HG03520 (cell line): ENCODE measurements at regions not wholly inside any gene's neighbourhood (a gene's known extent, or its start where the extent isn't known, plus 50 kb on each side); places are given as distances from the start of the nearest gene placed in this dataset.
A peak's percentile ranks its signal among the peaks of the same experiment; 100 is the strongest.
"Not testable (repeated sequence)": the region's sequence is repeated elsewhere in the genome, so short reads cannot be mapped to it uniquely, and the experiment has no call there.

ENCODE experiments used
- ATAC-seq: cut with Tn5 transposase; IDR thresholded peaks from one replicate; pipeline ENCODE4 v1.9.1; 2021; ENCODE audit warnings: mild to moderate bottlenecking, moderate library complexity; ENCODE audit not compliant: unreplicated experiment

DNA sequence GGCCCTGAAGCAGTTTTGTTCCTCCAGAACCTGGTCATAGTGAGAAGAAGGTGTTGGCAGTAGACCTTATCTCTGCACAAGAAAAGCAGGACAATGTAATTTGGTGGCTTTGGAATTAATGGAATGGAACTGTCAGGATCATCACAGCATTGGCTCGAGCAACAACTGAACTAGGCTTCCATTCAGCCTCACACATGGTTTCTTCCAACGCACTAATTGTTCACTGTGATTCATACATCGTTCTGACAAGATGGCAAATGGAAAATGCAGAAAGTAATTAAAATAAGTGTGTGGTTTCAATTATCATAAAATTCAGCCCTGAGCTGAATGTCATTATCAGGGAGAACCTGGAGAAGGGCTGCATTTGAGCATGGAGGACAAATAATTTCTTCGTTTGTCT, 80.6 kb downstream of the MFSD1 start:
- ATAC-seq: no peak

- no peak for ATAC-seq
Measured at GRCh38 chr3:158896729-158897128, 94.9 kb downstream of the MFSD1 start.

DNA sequence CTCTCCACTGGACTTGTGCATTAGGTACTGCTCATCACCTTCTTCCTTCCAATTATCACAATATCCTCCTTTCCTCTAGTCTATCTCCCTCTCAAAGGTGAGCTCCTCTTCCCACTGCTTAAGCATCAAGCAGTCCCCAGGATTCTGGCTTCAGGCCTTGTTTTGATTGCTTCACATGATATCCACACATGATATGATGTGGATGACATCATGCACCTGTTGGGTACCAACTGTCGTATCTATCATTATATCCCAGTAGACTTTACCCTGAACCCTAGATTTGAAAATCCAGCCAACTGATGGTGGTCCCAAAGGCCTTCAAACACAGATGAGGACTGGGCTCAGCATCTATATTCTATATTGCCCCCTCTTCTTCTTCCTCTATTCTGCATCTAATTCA, 104.9 kb downstream of the MFSD1 start:
- ATAC-seq: no peak

GRCh38 chr3:158908187-158908734, 106.4 kb downstream of the MFSD1 start:
- no peak for ATAC-seq

- no peak for ATAC-seq
Measured at GRCh38 chr3:158909870-158910269, 108.0 kb downstream of the MFSD1 start.

- no peak for ATAC-seq
Measured at GRCh38 chr3:158911586-158911985, 109.7 kb downstream of the MFSD1 start.

- no peak for ATAC-seq
Measured at GRCh38 chr3:158912188-158912587, 110.3 kb downstream of the MFSD1 start.

DNA sequence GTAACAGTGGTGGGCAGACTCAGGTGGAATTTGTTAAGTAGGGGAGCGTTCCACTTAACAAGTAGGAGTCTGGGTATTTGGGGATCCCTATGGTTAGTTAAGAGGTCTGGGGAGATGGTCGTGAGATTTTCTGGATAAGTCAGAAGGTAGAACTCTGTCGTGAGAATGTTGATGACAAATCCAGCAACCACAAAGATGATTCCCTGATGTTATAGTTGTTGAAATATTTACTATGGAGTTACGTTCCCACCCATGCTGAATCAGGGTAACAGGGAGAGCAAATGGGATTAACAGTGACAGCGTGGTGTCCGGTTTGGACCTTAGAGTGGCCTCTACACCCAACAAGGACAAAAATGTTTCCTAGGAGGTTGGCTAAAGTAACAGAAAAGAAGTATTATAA, 110.8 kb downstream of the MFSD1 start:
- no peak for ATAC-seq

DNA sequence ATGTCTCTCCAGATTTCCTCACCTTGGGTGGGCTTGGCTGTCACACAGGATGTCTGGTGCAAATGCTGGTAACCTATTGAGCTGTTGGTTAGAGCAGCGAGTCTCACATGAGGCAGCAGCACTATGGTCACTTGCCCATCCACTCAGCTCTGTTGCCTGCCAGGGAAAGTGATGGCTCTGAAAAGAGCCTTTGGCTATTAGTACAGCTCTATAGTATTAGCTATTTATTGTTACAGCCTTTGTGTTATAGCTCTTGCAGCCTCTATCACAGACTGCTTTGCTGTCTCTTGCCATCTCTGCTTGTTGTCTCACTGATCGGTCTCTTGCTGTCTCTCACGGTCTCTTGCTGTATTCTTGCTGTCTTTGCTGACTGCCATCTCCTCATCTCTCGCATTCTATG, 114.3 kb downstream of the MFSD1 start:
- no peak for ATAC-seq

DNA sequence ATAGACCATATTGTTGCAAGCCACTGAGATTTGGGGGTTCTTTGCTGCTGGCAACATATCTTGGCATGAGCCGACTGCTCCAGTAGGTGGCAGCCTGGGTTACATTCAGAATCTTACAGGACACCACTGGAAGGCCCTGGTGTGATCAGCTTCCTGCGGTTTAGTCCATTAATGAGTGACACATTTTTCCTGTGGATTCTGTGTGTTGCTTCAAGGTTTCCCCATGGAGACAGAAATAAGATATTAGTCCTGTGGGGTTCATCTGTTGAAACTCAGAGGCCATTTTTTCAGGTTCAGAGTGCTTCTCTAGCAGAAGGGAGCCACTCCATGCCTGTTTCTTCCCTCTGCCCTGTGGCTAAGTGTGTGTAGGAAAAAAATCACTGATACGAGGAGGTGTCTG, 116.2 kb downstream of the MFSD1 start:
- ATAC-seq: peak; percentile 85

GRCh38 chr3:158918451-158918850, 116.6 kb downstream of the MFSD1 start:
- no peak for ATAC-seq

DNA sequence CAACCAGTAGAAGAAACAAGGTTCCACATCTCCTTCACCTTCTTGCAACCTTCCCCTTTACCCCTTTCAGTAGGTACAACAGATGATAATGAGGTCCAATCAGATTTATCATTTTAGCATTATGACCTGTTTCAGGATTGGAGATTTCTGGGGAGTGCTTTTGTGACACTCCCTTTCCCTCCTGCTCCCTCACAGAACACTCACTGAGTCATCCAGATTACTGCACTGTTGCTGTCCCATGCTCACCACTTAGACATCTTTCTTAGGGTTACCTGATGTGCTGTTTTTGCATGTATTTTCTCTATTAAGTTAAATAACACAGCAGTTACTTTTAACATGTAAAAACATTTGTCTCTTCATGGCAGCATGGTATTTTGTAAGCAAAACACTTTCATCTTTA, 118.5 kb downstream of the MFSD1 start:
- no peak for ATAC-seq

DNA sequence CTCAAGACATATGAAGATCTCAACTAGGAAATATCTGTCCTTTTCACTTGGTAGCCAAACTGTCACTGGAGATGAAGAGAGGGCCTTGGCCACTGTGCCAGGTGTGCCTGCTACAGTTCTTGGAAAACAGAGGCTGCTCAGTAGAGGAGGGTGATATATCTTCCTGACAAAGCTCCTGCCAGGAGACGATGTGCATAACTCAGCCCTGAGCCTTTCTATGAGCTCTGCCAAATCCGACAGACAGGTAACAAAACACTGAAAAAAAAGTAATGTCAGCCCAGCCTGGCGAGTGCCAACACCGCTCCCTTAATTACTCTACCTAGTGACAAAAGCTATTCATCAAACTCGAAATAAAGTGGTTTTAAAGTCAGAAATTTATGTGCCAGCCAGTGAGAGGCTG, 123.2 kb downstream of the MFSD1 start:
- ATAC-seq: no peak

GRCh38 chr3:158925828-158926494, 124.1 kb downstream of the MFSD1 start:
- no peak for ATAC-seq

GRCh38 chr3:158935846-158936245, 134.0 kb downstream of the MFSD1 start:
- no peak for ATAC-seq

- no peak for ATAC-seq
Measured at GRCh38 chr3:158936530-158937113, 134.8 kb downstream of the MFSD1 start.

GRCh38 chr3:158950178-158950901, 148.5 kb downstream of the MFSD1 start:
- ATAC-seq: no peak

DNA sequence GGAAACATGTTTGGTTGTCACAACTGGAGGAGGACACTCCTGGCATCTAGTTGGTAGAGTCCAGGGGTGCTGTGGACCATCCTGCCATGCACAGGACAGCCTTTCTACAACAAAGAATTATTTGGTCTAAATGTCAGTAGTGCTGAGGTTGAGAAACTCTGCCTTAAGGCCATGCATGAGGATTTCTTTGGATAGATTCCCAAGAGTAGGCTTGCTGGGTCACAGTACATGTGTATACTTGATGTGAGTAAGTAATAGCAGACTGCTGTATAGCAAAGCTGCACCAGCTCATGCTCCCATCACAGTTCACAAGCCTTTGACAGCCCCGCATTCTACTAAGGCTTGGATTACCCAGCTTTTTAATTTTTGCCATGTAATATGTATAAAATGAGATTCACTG, 151.3 kb downstream of the MFSD1 start:
- ATAC-seq: no peak

GRCh38 chr3:158954420-158954819, 152.6 kb downstream of the MFSD1 start:
- no peak for ATAC-seq

GRCh38 chr3:158957777-158958176, 155.9 kb downstream of the MFSD1 start:
- ATAC-seq: not testable (repeated sequence)

GRCh38 chr3:158958873-158959272, 157.0 kb downstream of the MFSD1 start:
- no peak for ATAC-seq

GRCh38 chr3:158961471-158961870, 159.6 kb downstream of the MFSD1 start:
- ATAC-seq: no peak
